GM12878 (cell line): ENCODE measurements at regions not wholly inside any gene's neighbourhood (a gene's known extent, or its start where the extent isn't known, plus 50 kb on each side); places are given as distances from the start of the nearest gene placed in this dataset.

ENCODE experiments used
- ATAC-seq: fragments of 200-7000 bp; cut with Tn5 transposase; 3 replicates; pipeline ENCODE4 v1.9.1; 2020; ENCODE audit warnings: mild to moderate bottlenecking, moderate library complexity
- BruUV-seq: library from RNA; stranded (reverse); fragments of 400-500 nt; replicated peaks from 2 replicates; lab custom pipeline; 2021; lab: Mats Ljungman, UMichigan
- CTCF ChIA-PET: fragments of 300-600 bp; sonication (Branson Sonifier 250); formaldehyde crosslinking; extraction: SDS; loops from one replicate; lab custom pipeline; 2021; ENCODE audit warnings: inconsistent platforms; lab: Yijun Ruan, JAX
- POLR2A ChIA-PET: fragments of 350-600 bp; formaldehyde crosslinking; extraction: SDS; loops from one replicate; lab custom pipeline; 2021; ENCODE audit warnings: inconsistent platforms; lab: Charles Lee
- RAD21 ChIA-PET: fragments of 300-600 bp; sonication (Branson Sonifier 250); formaldehyde crosslinking; loops from one replicate; lab custom pipeline; 2023; ENCODE audit warnings: antibody characterized with exemption; ENCODE audit not compliant: unreplicated experiment; lab: Charles Lee
- SMC1A ChIA-PET: fragments of 300-600 bp; sonication (Branson Sonifier 250); formaldehyde crosslinking; loops from one replicate; lab custom pipeline; 2023; ENCODE audit not compliant: unreplicated experiment, uncharacterized antibody; lab: Charles Lee
- DNase-seq: peaks from one replicate; pipeline ENCODE4 v3.0.0-alpha.2; 2011; ENCODE audit warnings: low read depth, low spot score
- FAIRE-seq: peaks from 3 replicates; lab custom pipeline; 2011; peaks lifted over from hg19 to GRCh38; lab: Jason Lieb, UNC
- H2AFZ ChIP-seq: 2 replicates; pipeline ENCODE4 v1.6.0; 2011; ENCODE audit warnings: low read depth, low read length, control low read depth; ENCODE audit not compliant: control insufficient read depth
- H3K27ac ChIP-seq: 2 replicates; pipeline ENCODE4 v1.5.1; 2011; ENCODE audit warnings: control low read depth; ENCODE audit not compliant: control insufficient read depth, insufficient read depth
- H3K27me3 ChIP-seq, 2 experiments: replicated peaks in 1 of 2; 2 replicates each; pipeline versions ENCODE4 v1.6.0 to v1.6.1; 2011; ENCODE audit warnings: low read length in 1 of 2; ENCODE audit not compliant: control insufficient read depth in 2 of 2, insufficient read depth in 2 of 2
- H3K36me3 ChIP-seq, 2 experiments: 2 replicates each; pipeline ENCODE4 v1.5.1; 2011; ENCODE audit warnings: low read length in 1 of 2; ENCODE audit not compliant: control insufficient read depth in 2 of 2, insufficient read depth in 2 of 2
- H3K4me1 ChIP-seq: 2 replicates; pipeline ENCODE4 v1.6.1; 2011; ENCODE audit warnings: mild to moderate bottlenecking, low read length, moderate library complexity, mixed read lengths; ENCODE audit not compliant: control insufficient read depth, insufficient read depth
- H3K4me2 ChIP-seq: 2 replicates; pipeline ENCODE4 v1.6.0; 2011; ENCODE audit warnings: control low read depth; ENCODE audit not compliant: control insufficient read depth, insufficient read depth
- H3K4me3 ChIP-seq: fragments of 200-600 bp; sonication (generic); 2 replicates; pipeline ENCODE4 v1.5.1; 2016
- H3K79me2 ChIP-seq: 2 replicates; pipeline ENCODE4 v1.6.0; 2011; ENCODE audit warnings: low read length; ENCODE audit not compliant: control insufficient read depth, insufficient read depth
- H3K9ac ChIP-seq: 2 replicates; pipeline ENCODE4 v1.8.0; 2011; ENCODE audit warnings: low read length, control low read depth, mixed read lengths; ENCODE audit not compliant: control insufficient read depth, insufficient read depth
- H3K9me3 ChIP-seq: replicated peaks from 3 replicates; pipeline ENCODE4 v1.5.1; 2011; ENCODE audit warnings: mild to moderate bottlenecking, low read length; ENCODE audit not compliant: control insufficient read depth, insufficient read depth
- H4K20me1 ChIP-seq: 2 replicates; pipeline ENCODE4 v1.6.0; 2011; ENCODE audit not compliant: control insufficient read depth, insufficient read depth
- CBX3 ChIP-seq: fragments of 200-600 bp; sonication (generic); IDR thresholded peaks from 2 replicates; pipeline ENCODE4 v1.6.1; 2016; ENCODE audit warnings: low read depth, borderline replicate concordance
- E2F8 ChIP-seq: fragments of 450-650 bp; IDR thresholded peaks from 2 replicates; pipeline ENCODE4 v1.6.1; 2018; ENCODE audit warnings: mild to moderate bottlenecking, low read depth, moderate library complexity; ENCODE audit not compliant: partially characterized antibody
- EED ChIP-seq: sonication (generic); IDR thresholded peaks from 2 replicates; pipeline ENCODE4 v1.6.1; 2016; ENCODE audit warnings: antibody characterized with exemption, low read depth
- FOXK2 ChIP-seq: fragments of 450-650 bp; IDR thresholded peaks from 2 replicates; pipeline ENCODE4 v1.6.1; 2017; ENCODE audit warnings: mild to moderate bottlenecking, moderate library complexity
- GATAD2B ChIP-seq: fragments of 450-650 bp; conservative IDR thresholded peaks from 2 replicates; pipeline ENCODE4 v1.6.1; 2017; ENCODE audit warnings: low read depth, mild to moderate bottlenecking, moderate library complexity
- IKZF2 ChIP-seq, 2 experiments: fragments of 450-650 bp; IDR thresholded peaks; 2 replicates each; pipeline ENCODE4 v1.6.1; 2017; ENCODE audit warnings: mild to moderate bottlenecking in 2 of 2, moderate library complexity in 2 of 2
- NBN ChIP-seq: fragments of 450-650 bp; IDR thresholded peaks from 2 replicates; pipeline ENCODE4 v1.6.1; 2016
- TARDBP ChIP-seq: IDR thresholded peaks from 2 replicates; pipeline ENCODE4 v1.6.1; 2016; ENCODE audit warnings: borderline replicate concordance
- TCF12 ChIP-seq: IDR thresholded peaks from 2 replicates; pipeline ENCODE4 v1.6.1; 2011; ENCODE audit warnings: low read depth, mild to moderate bottlenecking, low read length
- YBX1 ChIP-seq: fragments of 450-650 bp; IDR thresholded peaks from 2 replicates; pipeline ENCODE4 v1.6.1; 2016; ENCODE audit warnings: antibody characterized with exemption
- ZNF384 ChIP-seq: IDR thresholded peaks from 2 replicates; pipeline ENCODE4 v1.6.1; 2012; ENCODE audit warnings: low read depth, mild to moderate bottlenecking, low read length, improper control_type of control experiment, borderline replicate concordance
- ZSCAN29 ChIP-seq: fragments of 450-650 bp; IDR thresholded peaks from 2 replicates; pipeline ENCODE4 v1.6.1; 2017; ENCODE audit warnings: mild to moderate bottlenecking, moderate library complexity
- WGBS: methylation state at CpG from one replicate; pipeline ENCODE4 v1.1.6; 2016; ENCODE audit warnings: low lambda C conversion rate; ENCODE audit not compliant: insufficient replicate concordance, insufficient coverage; ENCODE audit errors: missing lambda C conversion rate; 5-methylcytosine and 5-hydroxymethylcytosine counted together
- in situ Hi-C: fragments of 300-500 bp; cut with MboI; formaldehyde crosslinking; loops from 9 replicates; pipeline ENCODE4 v1.14.3; 2018; ENCODE audit warnings: mixed read lengths
- intact Hi-C: fragments of 100-400 bp; cut with micrococcal nuclease; formaldehyde crosslinking; loops from one replicate; pipeline ENCODE4 v1.14.2; 2022; ENCODE audit not compliant: unreplicated experiment

GRCh38 chr9:105887679-105888078 lies 193.3 kb downstream of the TMEM38B start:
- Histone ChIP-seq H3K4me3 (no peak overlapping the region), H3K4me1 (peaks cover 13% of the 10 kb centered on the region), H4K20me1 (no peaks in the 10 kb centered on the region), H3K27ac (no peak overlapping the region), H2AFZ (no peak overlapping the region), H3K4me2 (no peak overlapping the region), H3K9me3 (no peaks in the 10 kb centered on the region), H3K27me3 (no peaks in the 10 kb centered on the region), H3K79me2 (no peaks in the 10 kb centered on the region), H3K9ac (no peak overlapping the region), H3K36me3 (no peaks in the 10 kb centered on the region)
- ChIA-PET CTCF (no interaction called here), POLR2A (no interaction called here), RAD21 (no interaction called here), SMC1A (interaction anchor here (1.7 kb wide), 1 partner anchor 46 kb away, joined by 5 read pairs; no protein-coding TSS in a partner anchor)
- intact Hi-C loops (no loop called here), in situ Hi-C loops (no loop called here)
- 6% methylated on average over 2 of the region's 2 CpGs for WGBS
- DNase-seq (no peak), FAIRE-seq (no peak), ATAC-seq (no peak)
- no peak for TF ChIP-seq FOXK2
- TF ChIP-seq ZSCAN29: no peak
- TF ChIP-seq YBX1: no peak
- TF ChIP-seq IKZF2 (IDR thresholded peaks at IDR 0.05): no peak
- TF ChIP-seq GATAD2B: no peak
- TF ChIP-seq CBX3: no peak
- no peak for TF ChIP-seq E2F8
- TF ChIP-seq NBN: no peak
- no peak for TF ChIP-seq EED
- no peak for TF ChIP-seq TARDBP
- TF ChIP-seq TCF12: no peak
- TF ChIP-seq ZNF384: no peak
- no TSS peak for BruUV-seq
